HG03280 (cell line): ENCODE measurements at regions not wholly inside any gene's neighbourhood (a gene's known extent, or its start where the extent isn't known, plus 50 kb on each side); places are given as distances from the start of the nearest gene placed in this dataset.
A peak's percentile ranks its signal among the peaks of the same experiment; 100 is the strongest.
"Not testable (repeated sequence)": the region's sequence is repeated elsewhere in the genome, so short reads cannot be mapped to it uniquely, and the experiment has no call there.

Experiments
- ATAC-seq: cut with Tn5 transposase; IDR thresholded peaks from one replicate; pipeline ENCODE4 v1.9.1; 2021; ENCODE audit warnings: mild to moderate bottlenecking, moderate library complexity; ENCODE audit not compliant: unreplicated experiment

GRCh38 chr6:100229512-100229911 is 235.2 kb downstream of the SIM1 start:
- ATAC-seq: no peak

- ATAC-seq: peak; percentile 99
Observed at GRCh38 chr6:100228834-100229441, 234.9 kb upstream of the MCHR2 start.

DNA sequence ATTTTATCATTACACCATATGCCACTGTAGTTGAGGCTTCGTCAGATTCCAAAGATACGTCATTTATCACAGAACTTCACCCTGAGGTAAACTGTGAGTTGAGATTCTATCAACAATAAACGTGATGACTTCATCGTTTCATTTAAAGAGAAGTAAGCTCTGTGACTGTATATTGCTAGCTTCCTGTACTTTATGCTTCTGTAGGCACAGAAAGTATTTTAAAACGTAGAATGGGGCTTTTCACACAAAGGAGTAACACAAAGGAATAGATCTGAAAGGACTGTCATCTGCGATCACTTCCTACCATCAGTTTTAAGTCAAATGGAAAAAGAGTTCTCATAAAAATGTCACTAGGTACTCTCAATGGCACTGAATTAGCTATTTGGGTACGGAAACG is 234.4 kb upstream of the MCHR2 start:
- peak; percentile 9 for ATAC-seq

DNA sequence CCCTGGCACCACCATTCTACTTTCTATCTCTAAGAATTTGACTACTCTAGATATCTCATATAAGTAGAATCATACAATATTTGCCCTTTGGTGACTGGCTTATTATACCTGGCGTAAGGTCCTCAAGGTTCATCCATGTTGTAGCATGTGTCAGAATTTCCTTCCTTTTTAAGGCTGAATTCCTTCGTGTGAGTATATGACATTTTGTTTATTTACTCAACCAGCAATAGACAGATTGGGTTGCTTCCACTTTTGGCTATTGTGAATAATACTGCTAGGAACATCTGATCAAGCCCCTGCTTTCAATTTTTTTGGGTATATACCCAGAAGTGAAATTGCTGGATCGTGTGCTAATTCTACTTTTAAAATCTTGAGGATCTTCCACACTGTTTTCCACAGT is 232.8 kb upstream of the MCHR2 start:
- no peak for ATAC-seq

DNA sequence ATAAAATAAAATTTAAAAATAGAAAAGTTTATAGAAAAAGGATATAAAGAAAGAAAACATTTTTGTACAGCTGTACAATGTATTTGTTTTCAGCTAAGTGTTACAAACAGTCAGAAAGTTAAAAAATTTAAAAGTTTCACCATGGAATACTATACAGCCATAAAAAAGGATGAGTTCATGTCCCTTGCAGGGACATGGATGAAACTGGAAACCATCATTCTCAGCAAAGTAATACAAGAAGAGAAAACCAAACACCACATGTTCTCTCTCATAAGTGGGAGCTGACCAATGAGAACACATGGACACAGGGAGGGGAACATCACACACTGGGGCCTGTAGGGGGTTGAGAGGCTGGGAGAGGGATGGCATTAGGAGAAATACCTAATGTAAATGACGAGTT is 229.9 kb upstream of the MCHR2 start:
- ATAC-seq: not testable (repeated sequence)

- ATAC-seq: no peak
Observed at GRCh38 chr6:100220543-100220942, 226.5 kb upstream of the MCHR2 start.

- no peak for ATAC-seq
Observed at GRCh38 chr6:100217225-100218012, 223.4 kb upstream of the MCHR2 start.

DNA sequence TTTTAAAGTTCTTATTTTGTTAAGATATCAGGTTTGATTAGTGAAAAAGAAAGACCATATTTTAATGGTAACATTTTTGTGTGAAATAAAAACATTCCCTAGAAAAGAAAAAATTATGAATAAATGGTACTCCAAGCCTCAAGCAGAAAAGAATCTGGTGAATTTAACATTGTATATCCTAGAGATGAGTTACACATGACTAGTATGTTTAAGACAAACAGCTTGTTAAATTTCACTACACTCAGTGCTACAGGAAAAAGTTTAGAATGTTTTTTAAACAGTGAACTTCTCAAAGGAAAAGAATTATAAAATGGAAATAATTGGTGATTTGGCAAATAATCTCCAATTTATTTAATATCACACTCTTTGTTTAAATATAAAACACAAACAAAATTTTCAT is 222.7 kb upstream of the MCHR2 start:
- no peak for ATAC-seq

GRCh38 chr6:100212131-100212530 is 218.1 kb upstream of the MCHR2 start:
- ATAC-seq: no peak

- ATAC-seq: no peak
Observed at GRCh38 chr6:100210137-100211117, 216.4 kb upstream of the MCHR2 start.

DNA sequence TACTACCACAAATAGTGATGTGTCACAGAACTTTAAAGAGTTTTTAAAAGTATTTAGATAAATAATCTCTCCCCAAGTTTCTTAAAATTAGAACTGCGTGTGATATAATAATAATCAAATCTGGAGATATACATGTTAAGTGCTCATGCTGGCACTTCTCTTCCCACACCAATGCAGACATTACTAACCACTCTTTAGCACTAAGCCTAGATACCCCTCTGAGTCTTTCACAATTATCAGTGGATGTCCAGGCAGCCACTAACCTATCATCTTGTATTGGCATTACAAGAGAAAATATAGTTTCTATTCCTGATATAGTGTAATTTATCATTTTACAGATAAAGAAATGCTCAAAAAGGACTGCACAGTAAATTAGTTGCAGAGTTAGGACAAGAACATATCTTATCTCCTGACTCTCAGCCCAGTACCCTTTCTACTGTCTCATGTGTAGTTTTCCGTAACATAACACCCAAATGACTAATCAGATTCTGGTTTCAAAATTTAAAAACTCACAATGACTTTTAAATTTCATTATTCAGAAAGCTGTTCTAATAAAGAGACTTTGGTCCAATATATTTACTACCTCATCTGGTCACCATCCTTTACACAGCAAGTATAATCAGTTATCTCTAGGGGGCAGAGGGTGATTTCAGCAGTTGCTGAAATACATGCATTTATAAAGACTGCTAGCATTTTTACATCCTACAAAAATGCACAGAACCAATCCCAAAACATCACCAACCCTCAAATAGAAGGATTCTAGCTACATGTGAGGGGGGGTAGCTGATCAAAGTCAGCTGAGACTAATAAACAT is 215.5 kb upstream of the MCHR2 start:
- no peak for ATAC-seq

GRCh38 chr6:100203400-100203799 is 209.4 kb upstream of the MCHR2 start:
- no peak for ATAC-seq

DNA sequence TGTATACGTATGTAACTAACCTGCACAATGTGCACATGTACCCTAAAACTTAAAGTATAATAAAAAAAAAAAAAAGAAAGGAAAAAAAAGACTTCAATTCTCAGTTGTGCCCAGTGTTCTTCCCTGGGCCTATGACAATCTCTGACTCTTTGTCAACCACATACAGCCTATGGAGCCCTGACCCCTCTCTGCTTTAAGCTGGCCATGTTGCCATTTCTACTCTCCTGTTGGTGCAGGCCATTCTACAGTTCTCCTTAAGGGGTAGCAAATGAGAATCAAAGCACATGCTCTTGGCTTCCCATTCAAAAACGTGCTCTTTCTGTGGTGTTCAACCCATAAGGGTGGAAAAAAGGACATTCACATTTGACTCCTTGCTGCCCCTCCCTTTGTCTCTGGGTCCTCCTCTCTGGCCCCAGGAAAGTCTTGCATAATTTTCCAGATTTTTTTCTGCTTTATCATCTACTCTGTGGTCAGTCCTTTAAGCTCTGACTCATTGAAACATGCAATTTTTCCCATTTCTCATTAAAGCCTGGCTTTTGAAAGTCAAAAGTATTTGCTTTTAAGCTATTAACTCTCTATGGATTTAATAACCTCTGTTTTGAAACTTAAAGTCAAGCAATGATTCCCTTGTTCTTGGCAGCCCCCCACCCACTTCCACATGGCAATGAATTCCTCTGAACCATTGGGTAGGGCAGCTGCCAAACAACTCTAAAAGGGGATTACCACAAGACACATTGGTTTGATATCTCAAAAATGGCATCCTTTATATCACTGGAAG is 208.6 kb upstream of the MCHR2 start:
- no peak for ATAC-seq

DNA sequence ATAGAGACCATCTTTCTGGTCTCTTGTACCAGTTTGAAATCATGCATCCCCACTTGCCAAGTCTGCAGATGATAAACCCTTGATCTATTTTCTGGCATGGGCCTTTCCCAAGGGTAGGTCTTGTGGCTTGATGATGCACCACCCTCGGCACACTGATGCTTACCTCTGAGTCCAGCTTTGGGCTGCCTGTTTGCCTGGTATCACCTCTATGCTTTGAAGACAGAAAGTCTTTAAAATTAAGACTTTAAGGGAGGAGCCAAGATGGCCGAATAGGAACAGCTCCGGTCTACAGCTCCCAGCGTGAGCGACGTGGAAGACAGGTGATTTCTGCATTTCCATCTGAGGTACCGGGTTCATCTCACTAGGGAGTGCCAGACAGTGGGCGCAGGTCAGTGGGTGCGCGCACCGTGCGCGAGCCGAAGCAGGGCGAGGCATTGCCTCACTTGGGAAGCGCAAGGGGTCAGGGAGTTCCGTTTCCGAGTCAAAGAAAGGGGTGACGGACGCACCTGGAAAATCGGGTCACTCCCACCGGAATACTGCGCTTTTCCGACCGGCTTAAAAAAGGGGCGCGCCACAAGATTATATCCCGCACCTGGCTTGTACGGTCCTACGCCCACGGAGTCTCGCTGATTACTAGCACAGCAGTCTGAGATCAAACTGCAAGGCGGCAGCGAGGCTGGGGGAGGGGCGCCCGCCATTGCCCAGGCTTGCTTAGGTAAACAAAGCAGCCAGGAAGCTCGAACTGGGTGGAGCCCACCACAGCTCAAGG is 202.4 kb upstream of the MCHR2 start:
- not testable (repeated sequence) for ATAC-seq

- ATAC-seq: not testable (repeated sequence)
Observed at GRCh38 chr6:100195244-100195643, 201.2 kb upstream of the MCHR2 start.

DNA sequence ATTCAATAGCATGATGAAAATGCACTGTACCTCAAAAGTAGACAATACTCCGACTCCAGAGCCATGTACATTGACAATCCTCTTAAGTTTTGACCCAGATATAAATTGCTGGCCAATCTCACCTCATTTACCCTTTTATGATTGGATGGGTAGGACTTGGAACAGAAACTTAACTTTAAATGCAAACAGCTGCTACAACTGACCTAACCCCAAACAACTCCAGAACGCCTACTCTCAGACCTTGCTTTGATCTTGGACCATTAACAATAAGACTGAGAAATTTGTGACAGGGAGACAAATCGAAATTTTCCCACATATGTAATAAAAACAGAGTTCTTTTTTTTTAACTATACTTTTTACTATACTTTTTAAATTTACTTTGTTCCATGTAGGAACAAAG is 200.5 kb upstream of the MCHR2 start:
- no peak for ATAC-seq

GRCh38 chr6:100188754-100189153 is 194.7 kb upstream of the MCHR2 start:
- no peak for ATAC-seq

DNA sequence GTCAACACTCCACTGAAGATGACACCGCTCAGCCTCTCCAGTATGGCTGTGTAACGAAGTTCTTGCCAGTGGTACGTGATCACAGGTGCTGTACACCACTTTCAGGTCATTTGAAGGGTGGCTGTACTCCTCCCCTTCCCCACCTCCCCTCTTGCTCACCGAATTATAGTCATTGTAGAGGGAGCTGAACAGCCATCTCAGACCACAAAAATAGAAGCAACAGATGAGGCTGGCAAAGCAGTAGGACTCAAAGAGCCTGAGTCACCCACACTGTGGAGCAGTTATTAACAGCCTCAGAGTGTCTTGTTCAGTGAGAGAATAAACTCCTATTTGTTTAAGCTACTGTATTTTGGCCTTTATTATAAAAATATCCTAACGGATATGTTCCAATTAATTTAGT is 192.5 kb upstream of the MCHR2 start:
- ATAC-seq: no peak

DNA sequence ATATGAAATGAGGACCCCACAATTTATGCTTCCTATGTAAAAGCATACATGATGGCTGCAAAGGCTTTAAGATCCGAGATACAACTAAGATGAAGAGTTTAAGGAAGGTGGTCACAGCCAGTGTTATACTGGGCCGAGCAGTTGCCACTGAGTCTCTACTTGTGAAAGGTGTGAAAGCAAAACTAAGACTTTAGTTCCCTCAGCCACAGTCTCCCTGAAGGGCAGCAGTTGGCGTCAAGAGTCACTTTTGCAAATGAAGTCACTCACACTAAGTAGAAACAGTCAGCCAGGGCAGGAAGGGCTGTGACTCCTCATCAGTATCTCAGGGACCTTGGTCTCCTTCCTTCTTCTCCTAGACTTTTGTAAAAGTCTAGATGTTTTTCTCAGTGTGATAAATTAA is 191.6 kb upstream of the MCHR2 start:
- peak; percentile 94 for ATAC-seq
